Mesenchymal stem cell (in vitro differentiated cells and primary cell): ENCODE measurements at regions not wholly inside any gene's neighbourhood (a gene's known extent, or its start where the extent isn't known, plus 50 kb on each side); places are given as distances from the start of the nearest gene placed in this dataset.

Source experiments
- DNase-seq: peaks from one replicate; pipeline ENCODE4 v3.0.0-alpha.2; 2013
- H2AFZ ChIP-seq: one replicate; pipeline ENCODE4 v1.6.1; 2013; ENCODE audit warnings: low read depth, mild to moderate bottlenecking, control low read depth, inconsistent platforms, low read length, moderate library complexity
- H2AK5ac ChIP-seq: 2 replicates; pipeline ENCODE4 v1.6.1; 2013; ENCODE audit warnings: low read length, moderate library complexity, mild to moderate bottlenecking, inconsistent platforms; ENCODE audit not compliant: severe bottlenecking
- H2BK120ac ChIP-seq: one replicate; pipeline ENCODE4 v1.6.1; 2013; ENCODE audit warnings: low read depth, mild to moderate bottlenecking, inconsistent platforms, low read length, moderate library complexity
- H2BK12ac ChIP-seq, 2 experiments: one replicate each; pipeline ENCODE4 v1.6.1; 2013; ENCODE audit warnings: inconsistent platforms in 2 of 2, low read length in 2 of 2, mild to moderate bottlenecking in 2 of 2, moderate library complexity in 2 of 2, control low read depth in 1 of 2
- H2BK15ac ChIP-seq: one replicate; pipeline ENCODE4 v1.6.1; 2013; ENCODE audit warnings: mild to moderate bottlenecking, low read depth, inconsistent platforms; ENCODE audit not compliant: poor library complexity, severe bottlenecking
- H2BK5ac ChIP-seq: 2 replicates; pipeline ENCODE4 v1.6.1; 2013; ENCODE audit warnings: low read depth, mild to moderate bottlenecking, low read length, control low read depth, inconsistent platforms; ENCODE audit not compliant: poor library complexity, severe bottlenecking
- H3K14ac ChIP-seq, 2 experiments: one replicate each; pipeline ENCODE4 v1.6.1; 2013; ENCODE audit warnings: inconsistent platforms in 2 of 2, low read length in 2 of 2, control low read depth in 1 of 2, mild to moderate bottlenecking in 1 of 2, moderate library complexity in 1 of 2
- H3K18ac ChIP-seq, 2 experiments: one replicate each; pipeline ENCODE4 v1.6.1; 2013; ENCODE audit warnings: inconsistent platforms in 2 of 2, low read length in 2 of 2, control low read depth in 1 of 2, low read depth in 1 of 2, mild to moderate bottlenecking in 1 of 2
- H3K23ac ChIP-seq, 2 experiments: one replicate each; pipeline ENCODE4 v1.6.1; 2013; ENCODE audit warnings: inconsistent platforms in 2 of 2, low read length in 2 of 2, mild to moderate bottlenecking in 2 of 2, moderate library complexity in 2 of 2, control low read depth in 1 of 2
- H3K27ac ChIP-seq: 2 replicates; pipeline ENCODE4 v1.5.1; 2013; ENCODE audit warnings: mild to moderate bottlenecking, moderate library complexity, low read length, control low read depth, inconsistent platforms; ENCODE audit not compliant: poor library complexity, severe bottlenecking
- H3K27me3 ChIP-seq, 2 experiments: 2 replicates each; pipeline versions ENCODE4 v1.6.1 to v1.7.0; 2013; ENCODE audit warnings: low read length in 2 of 2, mild to moderate bottlenecking in 2 of 2, moderate library complexity in 2 of 2, control low read depth in 1 of 2, inconsistent platforms in 1 of 2; ENCODE audit not compliant: control insufficient read depth in 1 of 2, insufficient read depth in 1 of 2
- H3K36me3 ChIP-seq, 2 experiments: 2 replicates each; pipeline versions ENCODE4 v1.6.1 to v1.7.0; 2013; ENCODE audit warnings: low read length in 2 of 2, control low read depth in 1 of 2, inconsistent platforms in 1 of 2, low read depth in 1 of 2, mild to moderate bottlenecking in 1 of 2; ENCODE audit not compliant: insufficient read depth in 2 of 2, control insufficient read depth in 1 of 2
- H3K4ac ChIP-seq, 2 experiments: one replicate each; pipeline ENCODE4 v1.6.1; 2013; ENCODE audit warnings: inconsistent platforms in 2 of 2, low read length in 2 of 2, mild to moderate bottlenecking in 2 of 2, moderate library complexity in 2 of 2, control low read depth in 1 of 2, low read depth in 1 of 2
- H3K4me1 ChIP-seq: 2 replicates; pipeline ENCODE4 v1.6.1; 2013; ENCODE audit warnings: low read depth, low read length, control low read depth; ENCODE audit not compliant: control insufficient read depth, insufficient read depth
- H3K4me2 ChIP-seq: 2 replicates; pipeline ENCODE4 v1.6.1; 2013; ENCODE audit warnings: low read length, mild to moderate bottlenecking, inconsistent platforms; ENCODE audit not compliant: poor library complexity, severe bottlenecking
- H3K4me3 ChIP-seq, 2 experiments: 2 replicates each; pipeline versions ENCODE4 v1.5.1 to v1.7.0; 2013; ENCODE audit warnings: low read length in 2 of 2, mild to moderate bottlenecking in 2 of 2, control low read depth in 1 of 2, low read depth in 1 of 2; ENCODE audit not compliant: insufficient read depth in 1 of 2
- H3K79me1 ChIP-seq: replicated peaks from 2 replicates; pipeline ENCODE4 v1.6.1; 2013; ENCODE audit warnings: mild to moderate bottlenecking, control low read depth, low read length, inconsistent platforms; ENCODE audit not compliant: poor library complexity, severe bottlenecking
- H3K9ac ChIP-seq: 2 replicates; pipeline ENCODE4 v1.7.0; 2013; ENCODE audit warnings: mild to moderate bottlenecking, low read length, moderate library complexity
- H3K9me3 ChIP-seq: 2 replicates; pipeline ENCODE4 v1.7.0; 2013; ENCODE audit warnings: mild to moderate bottlenecking, low read length; ENCODE audit not compliant: control insufficient read depth
- H4K8ac ChIP-seq: one replicate; pipeline ENCODE4 v1.6.1; 2013; ENCODE audit warnings: inconsistent platforms, mild to moderate bottlenecking, low read length, moderate library complexity
- H4K91ac ChIP-seq: one replicate; pipeline ENCODE4 v1.6.1; 2013; ENCODE audit warnings: mild to moderate bottlenecking, low read length, inconsistent platforms
- WGBS: methylation state at CpG from one replicate; pipeline ENCODE4 v1.1.7; 2013; ENCODE audit warnings: mixed read lengths; 5-methylcytosine and 5-hydroxymethylcytosine counted together

GRCh38 chr6:40678941-40679340 is 91.8 kb upstream of the LRFN2 start:
- WGBS = 89% methylated on average over 5 of the region's 6 CpGs

GRCh38 chr6:40674170-40674569 is 87.0 kb upstream of the LRFN2 start:
- Histone ChIP-seq H3K36me3 (no peaks in the 10 kb centered on the region), H2AK5ac (no peak overlapping the region), H3K4ac (no peak overlapping the region), H3K4me1 (no peaks in the 10 kb centered on the region), H4K8ac (no peak overlapping the region), H3K9ac (no peak overlapping the region), H3K79me1 (no peaks in the 10 kb centered on the region), H2AFZ (no peak overlapping the region), H2BK120ac (no peak overlapping the region), H2BK15ac (no peak overlapping the region), H3K14ac (no peak overlapping the region), H3K27ac (no peak overlapping the region), H3K23ac (no peak overlapping the region), H3K4me3 (no peak overlapping the region), H3K27me3 (peaks cover 0 to 36% of the 10 kb centered on the region in 2 experiments), H3K4me2 (no peak overlapping the region), H2BK12ac (no peak overlapping the region), H3K18ac (no peak overlapping the region), H4K91ac (no peak overlapping the region), H3K9me3 (peaks cover 9% of the 10 kb centered on the region), H2BK5ac (no peak overlapping the region)
- 82% methylated on average over 8 of the region's 8 CpGs for WGBS
- no peak for DNase-seq

More at GRCh38 chr6:40678941-40679340, 91.8 kb upstream of the LRFN2 start:
- Histone ChIP-seq H3K23ac (no peak overlapping the region), H3K79me1 (no peaks in the 10 kb centered on the region), H3K27me3 (peaks cover 16 to 26% of the 10 kb centered on the region in 2 experiments), H3K9me3 (peaks cover 7% of the 10 kb centered on the region), H3K18ac (no peak overlapping the region), H3K4ac (no peak overlapping the region), H3K14ac (no peak overlapping the region), H3K4me3 (no peak overlapping the region), H4K8ac (no peak overlapping the region), H4K91ac (no peak overlapping the region), H3K4me2 (no peak overlapping the region), H3K27ac (no peak overlapping the region), H3K4me1 (no peaks in the 10 kb centered on the region), H2AFZ (no peak overlapping the region), H2BK120ac (no peak overlapping the region), H2AK5ac (no peak overlapping the region), H2BK15ac (no peak overlapping the region), H3K36me3 (no peaks in the 10 kb centered on the region), H3K9ac (no peak overlapping the region), H2BK5ac (no peak overlapping the region), H2BK12ac (no peak overlapping the region)
- DNase-seq = no peak

- no peak overlapping the region for H3K9ac ChIP-seq
- no peaks in the 10 kb centered on the region for H3K36me3 ChIP-seq
- no peak overlapping the region for H3K27ac ChIP-seq
- no peak overlapping the region for H2BK12ac ChIP-seq
- no peak overlapping the region for H3K4me3 ChIP-seq
- WGBS = 70% methylated on average over 3 of the region's 5 CpGs
- H3K4ac ChIP-seq = no peak overlapping the region
- no peak overlapping the region for H3K18ac ChIP-seq
- H3K27me3 ChIP-seq = peaks cover 0 to 35% of the 10 kb centered on the region in 2 experiments
- no peak overlapping the region for H4K91ac ChIP-seq
- no peak overlapping the region for H2BK120ac ChIP-seq
- H2BK15ac ChIP-seq = no peak overlapping the region
- DNase-seq = no peak
- peaks cover 3% of the 10 kb centered on the region for H3K9me3 ChIP-seq
- H3K4me2 ChIP-seq = no peak overlapping the region
- no peak overlapping the region for H2AFZ ChIP-seq
- no peak overlapping the region for H2BK5ac ChIP-seq
- no peak overlapping the region for H2AK5ac ChIP-seq
- H4K8ac ChIP-seq = no peak overlapping the region
- H3K79me1 ChIP-seq = no peaks in the 10 kb centered on the region
- H3K4me1 ChIP-seq = no peaks in the 10 kb centered on the region
- no peak overlapping the region for H3K14ac ChIP-seq
- no peak overlapping the region for H3K23ac ChIP-seq
Measured at GRCh38 chr6:40672087-40672486, 84.9 kb upstream of the LRFN2 start.

- no peak overlapping the region for H2BK5ac ChIP-seq
- H3K9me3 ChIP-seq = peaks cover 3% of the 10 kb centered on the region
- H3K4ac ChIP-seq = no peak overlapping the region
- WGBS = 92% methylated on average over 2 of the region's 3 CpGs
- no peak overlapping the region for H3K9ac ChIP-seq
- H4K8ac ChIP-seq = no peak overlapping the region
- no peak overlapping the region for H3K23ac ChIP-seq
- H2AFZ ChIP-seq = no peak overlapping the region
- no peaks in the 10 kb centered on the region for H3K79me1 ChIP-seq
- H2BK12ac ChIP-seq = no peak overlapping the region
- H3K4me3 ChIP-seq = no peak overlapping the region
- H3K27me3 ChIP-seq = peaks cover 0 to 35% of the 10 kb centered on the region in 2 experiments
- no peak overlapping the region for H3K14ac ChIP-seq
- H2BK15ac ChIP-seq = no peak overlapping the region
- H3K27ac ChIP-seq = no peak overlapping the region
- no peak overlapping the region for H2AK5ac ChIP-seq
- no peak overlapping the region for H3K18ac ChIP-seq
- no peaks in the 10 kb centered on the region for H3K4me1 ChIP-seq
- DNase-seq = no peak
- no peak overlapping the region for H3K4me2 ChIP-seq
- H2BK120ac ChIP-seq = no peak overlapping the region
- no peaks in the 10 kb centered on the region for H3K36me3 ChIP-seq
- no peak overlapping the region for H4K91ac ChIP-seq
Measured at GRCh38 chr6:40671694-40672050, 84.5 kb upstream of the LRFN2 start.
